ENCODE measurements at regions not wholly inside any gene's neighbourhood (a gene's known extent, or its start where the extent isn't known, plus 50 kb on each side); places are given as distances from the start of the nearest gene placed in this dataset.

DNA sequence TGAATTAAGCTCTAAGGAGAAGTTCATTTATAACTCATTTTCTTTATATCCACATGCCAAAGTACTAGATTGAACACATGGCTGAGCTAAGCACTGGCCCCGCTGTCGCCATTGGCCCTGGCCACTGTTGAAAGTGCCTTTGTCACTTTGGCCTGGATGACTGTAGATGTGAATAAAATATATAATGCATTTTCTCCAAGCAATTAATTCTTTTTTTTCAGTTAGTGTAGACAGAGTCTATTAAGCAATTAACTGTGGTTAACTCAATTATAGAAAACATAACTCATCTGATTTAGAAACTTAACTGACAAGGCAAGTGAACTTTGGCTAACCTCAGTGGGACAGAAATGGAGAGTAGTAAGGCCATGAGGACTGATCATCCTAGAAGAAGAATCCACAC, 965.6 kb downstream of the EFNB2 start:
- no peak for DNase-seq

DNA sequence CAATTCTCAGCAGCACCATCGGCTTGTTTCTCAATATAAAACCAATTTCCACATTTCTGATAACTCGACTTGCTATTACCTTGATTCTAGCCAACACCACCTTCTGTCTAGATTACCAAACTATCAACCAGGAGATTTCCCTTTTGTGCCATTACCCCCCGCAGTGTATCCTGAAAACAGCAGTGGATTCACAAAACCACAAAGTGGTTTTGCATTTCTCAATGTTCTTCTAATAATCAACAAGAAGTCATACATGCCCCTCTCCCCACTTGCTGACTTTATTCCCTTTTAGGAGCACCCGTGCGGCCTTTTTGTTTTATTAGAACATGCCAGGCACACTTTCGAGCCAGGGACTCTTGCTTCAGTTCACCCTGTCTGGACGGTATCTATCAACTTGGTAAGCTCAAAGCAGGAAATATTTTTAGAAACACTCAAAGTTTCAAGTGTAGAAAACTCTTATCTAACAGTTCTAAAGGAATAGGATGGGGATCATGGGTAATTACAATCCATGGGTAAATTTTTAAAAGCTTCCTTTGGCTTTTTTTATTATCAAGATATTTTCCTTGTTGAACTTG, 967.4 kb downstream of the EFNB2 start:
- DNase-seq, result no peak

DNA sequence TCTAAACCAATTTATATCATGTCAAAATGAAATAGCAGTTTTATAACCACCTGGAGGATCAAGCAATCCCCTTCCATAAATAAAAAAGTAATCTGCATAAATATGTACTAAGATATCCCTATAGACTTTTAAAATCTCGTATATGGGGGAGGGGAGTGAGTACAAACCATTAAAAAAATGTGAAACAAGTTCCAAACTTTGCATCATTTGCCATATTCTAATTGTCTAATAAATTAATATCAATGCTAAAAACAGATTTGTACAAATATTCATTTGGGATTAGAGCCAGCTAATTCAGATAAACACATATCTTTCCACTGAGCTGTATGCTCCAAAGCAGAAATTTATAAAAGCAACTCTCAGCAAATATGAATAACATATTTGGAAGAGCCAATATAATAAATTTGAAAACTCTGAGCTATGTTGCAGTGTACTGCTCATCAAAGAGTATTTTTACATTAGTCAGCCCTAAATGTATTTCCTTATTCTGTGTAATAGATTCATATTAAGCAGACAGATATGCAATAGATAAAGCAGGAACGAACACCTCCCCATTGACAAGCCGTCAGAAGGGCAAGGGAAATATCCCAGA, 970.2 kb downstream of the EFNB2 start:
- DNase-seq, result no peak

DNA sequence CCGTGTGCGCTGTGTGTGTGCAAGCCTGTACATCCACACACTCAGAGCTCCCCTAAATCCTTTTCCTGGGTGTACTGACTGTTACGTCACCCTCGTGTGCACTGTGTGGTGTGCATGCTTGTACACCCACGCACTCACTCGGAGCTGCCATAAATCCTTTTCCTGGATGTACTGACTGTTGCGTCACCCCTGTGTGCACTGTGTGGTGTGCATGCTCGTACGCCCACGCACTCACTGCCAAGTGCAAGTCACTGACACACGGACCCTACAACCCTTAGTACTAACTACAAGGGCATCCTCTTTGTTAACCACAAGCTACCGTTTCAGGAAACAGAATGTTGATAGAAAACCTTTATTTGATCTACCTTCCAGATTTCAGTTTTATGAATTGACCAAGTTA, 983.4 kb downstream of the EFNB2 start:
- no peak for DNase-seq

DNA sequence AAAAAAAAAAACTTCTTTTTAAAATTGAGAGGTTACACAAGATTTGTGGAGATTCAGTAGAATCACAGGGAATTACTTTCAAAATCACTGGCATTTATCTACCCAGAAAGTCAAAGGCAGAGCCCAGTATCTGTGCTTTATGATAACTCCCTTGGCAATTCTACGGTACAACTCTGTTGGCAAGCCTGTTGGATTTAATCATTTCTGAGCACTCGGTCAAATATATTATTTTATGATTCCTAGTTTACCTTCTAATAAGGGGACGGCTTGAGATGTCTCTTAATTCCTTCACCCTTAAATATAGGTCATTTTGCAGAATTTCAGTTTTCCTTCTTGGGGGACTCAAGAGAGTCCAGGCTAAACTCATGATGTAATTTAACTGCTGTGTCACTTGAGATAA, 987.6 kb downstream of the EFNB2 start:
- no peak for DNase-seq

DNA sequence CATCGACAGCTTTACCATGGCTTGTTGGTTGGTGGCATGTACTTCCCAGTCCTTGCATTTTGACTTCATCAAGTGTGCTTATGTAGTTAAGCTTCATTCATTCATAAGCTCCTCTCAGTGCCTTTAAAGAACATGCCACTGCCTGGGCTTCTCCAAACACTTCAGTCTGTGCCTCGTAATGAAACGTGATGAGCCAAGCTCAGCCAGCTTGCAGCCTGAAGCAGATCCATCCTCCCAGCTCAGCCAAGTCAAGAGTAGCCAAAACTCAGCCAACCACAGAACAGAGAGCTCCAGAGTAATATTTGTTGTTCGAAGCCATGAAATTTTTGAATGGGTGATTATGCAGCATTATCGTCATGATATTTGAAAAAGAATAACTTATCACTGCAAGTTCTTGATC, 989.7 kb downstream of the EFNB2 start:
- no peak for DNase-seq

DNA sequence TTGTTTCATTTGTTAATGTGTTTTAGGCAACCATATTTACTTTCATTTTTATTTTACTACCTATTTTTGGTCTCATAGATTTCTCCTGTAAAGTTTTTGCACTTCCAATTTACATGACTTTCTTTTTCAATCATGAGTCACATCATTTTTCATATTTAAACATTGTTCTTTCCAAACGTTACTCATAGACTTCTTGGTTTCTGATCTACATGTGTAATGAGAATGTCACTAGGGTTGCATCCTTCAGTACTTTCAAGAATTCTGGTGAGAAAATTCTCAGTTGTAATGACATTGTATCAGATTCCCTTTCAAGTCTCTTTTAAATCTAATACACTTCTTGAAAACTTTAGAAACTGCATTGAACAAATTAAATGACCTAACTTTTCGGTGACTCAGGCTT, 991.7 kb downstream of the EFNB2 start:
- no peak for DNase-seq

DNA sequence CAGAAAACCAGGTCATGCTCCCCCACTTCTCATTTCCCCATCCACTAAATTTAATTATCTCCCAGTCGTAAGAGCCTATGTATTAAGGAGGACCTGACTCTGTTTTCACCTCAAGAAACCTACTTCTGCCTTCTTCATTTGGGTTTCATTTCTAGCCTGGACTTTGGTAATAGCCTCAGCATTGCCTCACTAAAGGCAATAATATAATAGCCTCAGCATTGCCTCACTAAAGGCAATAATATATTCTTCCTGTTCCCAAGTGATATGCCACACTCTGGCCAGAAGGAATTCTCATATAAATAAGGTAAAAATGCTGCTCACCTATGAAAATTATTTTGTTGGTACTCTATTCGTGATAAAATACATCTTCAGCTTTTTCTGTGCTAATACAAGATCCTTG, 993.9 kb downstream of the EFNB2 start:
- DNase-seq, result no peak

DNA sequence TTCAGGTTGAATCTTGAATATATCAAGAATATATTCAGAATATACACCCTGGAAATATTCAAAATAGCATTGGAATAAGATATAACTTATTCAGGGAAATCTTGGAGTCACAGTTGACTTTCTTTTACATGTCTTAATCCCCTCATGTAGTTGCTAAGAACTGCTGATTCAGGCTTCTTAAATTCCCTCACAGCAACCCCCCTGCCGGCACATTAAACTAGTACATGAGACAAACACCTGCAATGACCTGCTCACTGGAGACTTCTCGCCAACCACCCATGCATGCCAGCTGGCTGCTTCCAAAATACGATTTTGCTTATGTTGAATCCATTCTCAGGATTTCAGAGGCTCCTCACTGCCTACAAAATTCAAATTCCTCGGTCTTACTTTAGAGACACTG, 997.1 kb downstream of the EFNB2 start:
- no peak for DNase-seq

DNA sequence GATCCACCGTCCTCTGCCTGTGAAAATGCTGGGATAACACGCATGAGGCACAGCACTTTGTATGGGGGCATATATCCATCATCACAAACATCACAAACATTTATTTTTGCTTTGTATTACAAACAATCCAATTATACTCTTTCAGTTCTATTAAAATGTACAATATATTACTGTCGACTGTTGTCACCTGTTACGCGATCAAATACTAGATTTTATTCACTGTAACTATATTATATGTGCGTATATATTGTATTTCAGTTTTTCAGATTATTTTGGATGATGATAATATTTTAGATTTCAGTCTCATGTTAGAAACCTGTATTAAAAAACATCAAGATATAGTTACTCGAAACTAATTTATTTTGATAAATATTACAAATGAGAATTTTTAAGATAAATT, 998.3 kb downstream of the EFNB2 start:
- no peak for DNase-seq

DNA sequence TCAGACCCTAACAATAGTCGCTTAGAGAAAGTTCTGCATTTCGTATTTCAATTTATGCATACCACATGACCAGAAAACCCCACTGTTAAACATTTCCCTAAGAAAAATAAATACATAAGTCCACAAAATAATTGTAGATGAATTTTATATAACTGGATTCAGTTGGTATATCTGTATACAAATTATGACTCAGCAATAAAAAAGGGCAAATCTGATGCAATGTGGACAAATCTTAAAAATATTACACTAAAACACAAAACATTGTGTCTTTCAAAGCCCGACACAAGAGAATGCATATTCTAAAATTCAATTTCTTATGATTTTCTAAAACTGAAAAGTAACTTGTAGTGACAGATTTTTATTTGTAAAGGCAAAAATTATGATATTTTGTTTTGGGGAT, 1005.0 kb downstream of the EFNB2 start:
- no peak for DNase-seq

DNA sequence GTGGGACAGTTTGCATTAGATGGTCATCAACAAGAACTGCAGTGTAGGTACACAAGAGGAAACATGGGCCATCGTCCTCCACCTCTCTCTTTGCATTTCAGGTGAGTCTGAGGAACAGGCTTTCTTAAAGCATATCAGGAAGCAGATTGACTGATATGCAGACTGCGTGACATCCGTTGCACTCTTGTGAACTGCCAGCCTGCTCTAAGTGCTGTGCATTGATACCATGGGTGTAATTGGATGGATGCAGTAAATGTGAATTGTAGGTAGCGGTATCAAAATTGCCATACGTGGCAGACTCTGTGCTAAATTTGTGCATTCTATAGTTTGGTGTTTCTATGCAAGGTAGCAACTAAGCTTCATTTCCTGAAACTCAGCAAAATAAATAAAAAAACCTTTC, 1008.3 kb downstream of the EFNB2 start:
- DNase-seq, result no peak

DNA sequence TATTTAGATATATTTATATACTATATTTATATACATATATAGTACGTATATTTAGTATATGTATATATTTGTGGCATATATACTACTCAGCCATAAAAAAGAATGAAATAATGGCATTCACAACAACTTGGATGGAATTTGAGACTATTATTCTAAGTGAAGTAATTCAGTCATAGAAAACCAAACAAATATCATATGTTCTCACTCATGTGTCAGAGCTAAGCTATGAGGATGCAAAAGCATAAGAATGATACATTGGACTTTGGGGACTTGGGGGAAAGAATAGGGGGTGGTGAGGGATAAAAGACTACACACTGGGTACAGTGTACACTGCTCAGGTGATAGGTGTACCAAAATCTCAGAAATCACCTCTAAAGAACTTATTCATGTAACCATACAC, 1015.7 kb downstream of the EFNB2 start:
- no peak for DNase-seq

DNA sequence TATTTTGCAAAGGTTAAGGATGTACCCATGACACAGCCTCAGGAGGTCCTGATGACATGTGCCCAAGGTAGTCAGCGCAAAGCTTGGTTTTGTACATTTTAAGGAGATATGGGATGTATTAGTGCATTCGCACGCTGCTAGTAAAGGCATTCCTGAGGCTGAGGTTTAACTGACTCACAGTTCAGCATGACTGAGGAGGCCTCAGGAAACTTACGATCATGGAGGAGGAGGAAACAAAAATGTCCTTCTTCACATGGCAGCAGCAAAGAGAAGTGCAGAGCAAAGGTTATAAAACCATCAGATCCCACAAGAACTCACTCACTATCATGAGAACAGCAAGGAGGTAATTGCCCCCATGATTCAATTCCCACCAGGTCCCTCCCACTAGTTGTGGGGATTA, 1017.4 kb downstream of the EFNB2 start:
- DNase-seq, result no peak

DNA sequence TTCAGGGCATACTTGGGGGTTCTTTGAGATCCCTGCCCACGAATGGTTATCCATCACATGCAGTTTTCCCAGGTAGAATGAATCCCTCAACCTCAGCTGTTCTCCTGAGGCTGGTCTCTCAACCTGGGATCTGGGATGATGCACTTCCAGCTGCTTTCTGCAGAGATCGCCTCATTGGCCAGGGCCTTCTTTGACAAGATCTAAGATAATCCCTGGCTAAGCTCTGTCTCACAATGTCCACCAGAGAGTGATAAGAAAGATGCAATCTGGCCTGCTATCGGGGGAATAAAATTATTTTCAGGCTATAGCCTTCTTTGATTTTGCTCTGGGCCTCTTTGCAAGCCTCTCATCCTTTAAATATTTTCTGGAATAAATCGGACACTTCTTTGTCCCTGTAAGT, 1021.1 kb downstream of the EFNB2 start:
- no peak for DNase-seq

DNA sequence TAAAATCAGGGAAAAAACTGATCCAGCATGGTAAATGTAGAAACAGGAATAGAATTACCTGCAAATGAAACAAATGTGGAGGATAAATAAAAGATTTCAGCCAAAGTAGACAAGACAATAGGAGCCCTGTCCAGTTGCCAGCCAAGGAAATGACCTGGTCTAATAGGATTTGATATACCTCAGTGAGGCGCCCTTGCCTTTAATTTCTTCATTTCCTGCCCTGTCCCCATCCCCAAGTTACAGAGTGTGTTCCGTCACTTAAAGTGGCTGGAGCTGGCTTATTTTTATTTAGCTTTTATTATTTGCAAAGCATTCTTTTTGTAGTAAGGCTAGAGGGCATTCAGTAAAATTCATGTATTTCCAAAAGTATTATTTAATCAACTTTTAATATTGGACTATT, 1022.0 kb downstream of the EFNB2 start:
- DNase-seq, result no peak

DNA sequence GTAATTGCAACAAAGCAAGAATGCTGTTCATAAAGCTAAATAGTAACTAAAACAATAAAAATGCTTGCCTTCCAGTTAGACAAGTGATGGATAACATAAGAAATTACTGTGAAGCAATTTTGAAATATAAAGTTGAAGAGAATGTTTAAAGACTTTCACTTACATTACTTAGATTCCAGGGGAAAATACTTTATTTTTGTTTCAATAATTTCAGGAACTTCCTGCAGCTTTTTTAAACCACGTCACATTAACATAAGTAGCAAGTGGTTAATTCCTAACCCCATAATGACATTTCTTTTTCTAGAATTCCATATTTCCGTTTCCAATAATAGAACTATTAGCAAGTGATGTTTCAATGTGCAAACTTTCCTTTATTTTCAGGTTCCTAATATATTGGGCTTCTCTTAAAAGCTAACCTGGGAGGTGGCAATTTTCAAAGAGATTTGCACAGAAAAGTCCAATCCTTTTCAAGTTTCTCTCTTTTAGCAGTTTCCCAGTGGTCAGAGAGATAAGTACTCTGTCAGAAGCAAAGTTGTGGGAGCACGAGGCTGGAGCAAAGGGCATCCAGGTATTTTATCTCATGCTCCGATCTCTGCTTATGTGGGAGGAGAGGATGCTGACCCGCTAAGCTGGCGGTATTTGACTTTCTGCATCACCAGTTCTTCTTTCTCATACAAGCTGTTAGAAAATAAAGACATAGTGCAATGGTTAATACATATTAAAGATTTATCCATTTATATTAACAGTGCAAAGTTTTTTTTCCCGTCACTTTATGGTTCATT, 1025.3 kb downstream of the EFNB2 start:
- no peak for DNase-seq

DNA sequence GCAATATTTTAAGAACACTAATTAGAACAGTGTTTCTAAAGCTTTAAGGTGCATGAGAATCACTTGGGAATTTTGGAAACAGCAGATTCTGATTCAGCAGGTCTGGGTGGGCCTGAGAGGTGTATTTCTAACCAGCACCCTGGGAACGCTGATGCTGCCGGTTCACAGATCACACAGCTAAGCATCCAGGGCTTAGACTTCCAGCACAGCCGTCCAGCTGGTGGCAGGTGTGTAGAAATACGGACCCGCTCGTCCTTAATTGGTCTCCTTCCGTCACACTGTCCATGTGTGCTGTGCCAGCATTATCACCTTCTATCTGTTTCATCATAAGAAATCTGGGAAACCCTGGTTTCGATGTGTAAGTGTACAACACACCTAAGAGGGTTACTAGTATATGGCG, 1029.0 kb downstream of the EFNB2 start:
- no peak for DNase-seq

DNA sequence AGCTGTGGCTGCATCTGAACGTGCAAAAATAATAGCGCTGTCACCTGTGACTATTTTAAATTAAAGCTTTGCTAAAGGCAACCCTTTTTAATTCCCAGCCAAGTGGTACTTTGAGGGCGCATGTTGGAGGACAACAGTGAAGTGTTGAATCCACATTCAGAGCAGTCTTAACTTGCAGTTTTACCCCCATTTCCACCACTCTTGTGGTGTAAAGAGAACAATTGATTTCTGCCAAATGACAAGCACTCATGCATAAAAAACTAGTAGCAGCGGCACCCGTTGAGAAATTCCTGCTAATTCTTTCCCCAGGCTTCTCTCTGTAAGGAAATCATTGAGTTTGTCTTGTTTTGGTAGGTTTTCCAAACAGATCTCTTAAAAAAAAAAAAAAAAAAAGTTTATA, 1033.3 kb downstream of the EFNB2 start:
- no peak for DNase-seq

DNA sequence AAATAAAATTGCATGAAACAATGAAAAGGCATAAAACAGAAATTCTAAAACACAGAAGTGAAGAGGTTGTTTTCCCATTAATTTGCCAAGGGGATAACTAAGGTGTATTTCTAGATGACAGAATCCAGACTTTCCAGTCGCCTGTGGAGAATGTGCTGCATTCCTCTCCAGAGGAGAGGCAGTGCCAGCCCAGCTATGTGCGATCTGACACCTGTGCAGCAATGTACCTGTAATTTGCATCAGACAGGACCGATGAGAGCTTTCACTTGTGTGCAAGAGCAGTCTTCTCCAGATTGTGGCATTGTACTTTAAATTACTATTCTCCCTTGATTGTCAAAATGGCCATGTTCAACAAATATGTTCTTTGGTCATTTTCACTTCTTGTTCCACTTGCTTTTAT, 1037.9 kb downstream of the EFNB2 start:
- no peak for DNase-seq

DNA sequence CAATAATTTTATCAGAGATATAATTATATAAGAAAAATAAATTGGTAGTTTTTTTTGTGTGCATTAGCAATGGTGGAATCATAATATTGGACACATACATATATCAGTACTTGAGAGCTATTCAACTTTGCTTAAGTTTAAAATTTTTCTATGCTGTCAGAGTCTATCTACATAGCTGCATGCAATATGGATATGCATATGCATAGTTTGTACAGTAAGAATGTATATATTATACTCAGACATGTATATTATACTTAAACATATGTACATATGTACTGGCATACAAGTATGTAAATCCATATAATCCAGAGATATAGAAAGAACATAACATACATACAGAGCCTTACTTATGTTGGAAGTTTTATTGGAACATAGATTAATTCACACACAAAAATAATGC, 1043.2 kb downstream of the EFNB2 start:
- no peak for DNase-seq

DNA sequence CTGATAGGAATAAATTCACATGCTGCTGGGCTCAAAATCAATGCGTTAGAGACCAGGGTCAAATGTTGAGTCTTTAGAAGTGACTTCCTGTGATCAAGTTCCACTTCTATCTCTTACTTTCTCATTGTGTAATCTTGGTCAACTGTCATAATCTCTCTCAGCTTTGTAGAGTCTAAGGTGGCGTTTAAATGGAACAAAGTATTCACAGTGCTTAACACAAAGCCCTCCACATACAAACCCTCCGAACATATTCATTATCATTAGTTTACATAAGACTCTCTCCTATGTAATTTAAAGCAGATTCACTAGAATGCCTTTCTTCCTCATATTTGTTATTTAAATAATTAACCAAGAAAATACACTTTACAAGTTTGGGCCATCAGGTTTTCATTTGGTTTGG, 1044.1 kb downstream of the EFNB2 start:
- DNase-seq, result no peak

DNA sequence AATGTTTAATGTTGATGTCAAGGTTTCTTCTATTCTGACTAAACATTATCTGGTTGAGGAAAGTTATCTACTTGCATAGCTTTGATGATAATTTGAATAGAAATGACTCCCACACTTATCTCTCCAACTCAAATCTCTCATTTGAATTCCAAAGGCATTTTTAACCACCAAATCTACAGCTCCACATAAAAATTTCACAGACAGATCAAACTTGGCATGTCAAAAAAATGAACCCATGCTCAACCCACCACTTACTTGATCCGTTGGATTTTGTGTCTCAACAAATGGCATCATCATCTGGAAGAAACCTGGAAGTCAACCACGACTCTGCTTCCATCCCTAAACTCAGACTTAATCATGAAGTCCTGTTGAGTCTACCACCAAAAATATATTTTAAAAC, 1050.4 kb downstream of the EFNB2 start:
- no peak for DNase-seq

DNA sequence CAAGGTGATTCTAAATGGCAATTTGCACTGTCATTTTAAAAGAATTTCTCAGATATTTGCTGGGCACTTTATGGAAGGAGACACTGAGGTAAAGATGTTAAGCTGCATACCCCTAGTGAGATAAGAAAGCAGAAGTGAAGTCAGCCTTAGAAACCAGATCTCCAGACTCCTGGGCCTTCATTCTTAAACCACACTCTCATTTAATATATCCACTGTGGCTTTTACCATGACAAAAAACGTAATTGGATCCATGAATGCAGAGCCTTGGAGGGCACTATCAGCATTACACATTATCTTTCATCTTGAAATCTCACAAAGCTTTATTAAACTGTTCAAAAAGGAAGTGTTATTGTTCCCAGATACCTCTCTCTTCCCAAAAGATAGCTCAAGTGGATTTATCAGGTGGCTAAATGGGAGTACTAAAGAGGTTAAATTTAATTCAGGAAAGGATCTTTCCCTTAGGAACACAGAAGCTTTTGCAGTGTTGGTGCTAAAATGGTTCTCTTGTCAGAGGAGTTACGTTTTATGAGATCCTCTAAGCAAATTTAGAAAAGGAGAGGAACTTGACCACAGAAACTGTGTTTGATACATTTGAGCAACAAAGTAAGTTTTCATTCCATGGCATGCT, 1060.4 kb downstream of the EFNB2 start:
- no peak for DNase-seq
